GM12891 (cell line): ENCODE measurements at regions not wholly inside any gene's neighbourhood (a gene's known extent, or its start where the extent isn't known, plus 50 kb on each side); places are given as distances from the start of the nearest gene placed in this dataset.

Experiments used
- DNase-seq: peaks from one replicate; pipeline ENCODE4 v3.0.0; 2011; ENCODE audit warnings: low spot score; ENCODE audit not compliant: insufficient read length
- FAIRE-seq: peaks from 2 replicates; lab custom pipeline; 2011; peaks lifted over from hg19 to GRCh38; lab: Jason Lieb, UNC
- PAX5 ChIP-seq: IDR thresholded peaks from 2 replicates; pipeline ENCODE4 v1.6.1; 2011; ENCODE audit warnings: low read length, moderate library complexity, mild to moderate bottlenecking; ENCODE audit not compliant: insufficient read depth, severe bottlenecking
- POLR2A ChIP-seq: IDR thresholded peaks from 2 replicates; pipeline ENCODE4 v1.6.1; 2011; ENCODE audit warnings: low read depth, low read length, control low read depth
- POLR2AphosphoS5 ChIP-seq: IDR thresholded peaks from 2 replicates; pipeline ENCODE4 v1.6.1; 2011; ENCODE audit warnings: low read depth, low read length, control low read depth
- POU2F2 ChIP-seq: IDR thresholded peaks from 2 replicates; pipeline ENCODE4 v1.6.1; 2011; ENCODE audit warnings: low read depth, mild to moderate bottlenecking, control low read depth, low read length, moderate library complexity
- SPI1 ChIP-seq: IDR thresholded peaks from 2 replicates; pipeline ENCODE4 v1.6.1; 2011; ENCODE audit warnings: low read depth, low read length, control low read depth
- TAF1 ChIP-seq: IDR thresholded peaks from 2 replicates; pipeline ENCODE4 v1.6.1; 2011; ENCODE audit warnings: low read depth, low read length, control low read depth

GRCh38 chr16:54505549-54506213 is 219.1 kb upstream of the IRX3 start:
- TF ChIP-seq POLR2AphosphoS5 (no peak), POLR2A (no peak), SPI1 (no peak), TAF1 (no peak), PAX5 (no peak), POU2F2 (no peak)
- FAIRE-seq = no peak
- no peak for DNase-seq

GRCh38 chr16:54504372-54504771 is 217.8 kb upstream of the IRX3 start:
- TF ChIP-seq TAF1 (no peak), POLR2A (no peak), POLR2AphosphoS5 (no peak), PAX5 (no peak), POU2F2 (no peak)
- FAIRE-seq = no peak
- no peak for DNase-seq

- TF ChIP-seq POLR2A (no peak), TAF1 (no peak), POLR2AphosphoS5 (no peak), PAX5 (no peak), POU2F2 (no peak), SPI1 (no peak)
- FAIRE-seq = no peak
- DNase-seq = no peak
These were observed 217.3 kb upstream of the IRX3 start for GRCh38 chr16:54503856-54504219.

- no peak for TF ChIP-seq SPI1
- TF ChIP-seq POLR2A = no peak
- no peak for TF ChIP-seq POU2F2
- TF ChIP-seq POLR2AphosphoS5 = no peak
- no peak for TF ChIP-seq PAX5
- no peak for TF ChIP-seq TAF1
- FAIRE-seq = no peak
These were observed 216.6 kb upstream of the IRX3 start for GRCh38 chr16:54503011-54503855.

GRCh38 chr16:54501797-54502196 is 215.2 kb upstream of the IRX3 start:
- FAIRE-seq (no peak), DNase-seq (no peak)
- TF ChIP-seq SPI1 (no peak), TAF1 (no peak), POU2F2 (no peak), POLR2A (no peak), PAX5 (no peak), POLR2AphosphoS5 (no peak)

More at GRCh38 chr16:54503011-54503855, 216.6 kb upstream of the IRX3 start:
- DNase-seq = no peak

- TF ChIP-seq TAF1 (no peak), SPI1 (no peak), POLR2A (no peak), POLR2AphosphoS5 (no peak), PAX5 (no peak), POU2F2 (no peak)
- FAIRE-seq (no peak), DNase-seq (no peak)
These were observed 207.0 kb upstream of the IRX3 start for GRCh38 chr16:54493594-54493993.

GRCh38 chr16:54493061-54493460 is 206.5 kb upstream of the IRX3 start:
- FAIRE-seq (no peak), DNase-seq (no peak)
- TF ChIP-seq PAX5 (no peak), POLR2A (no peak), POU2F2 (no peak), SPI1 (no peak), TAF1 (no peak), POLR2AphosphoS5 (no peak)

- TF ChIP-seq SPI1 (no peak), TAF1 (no peak), POLR2AphosphoS5 (no peak), PAX5 (no peak), POLR2A (no peak), POU2F2 (no peak)
- no peak for FAIRE-seq
- no peak for DNase-seq
These were observed 203.5 kb upstream of the IRX3 start for GRCh38 chr16:54490112-54490488.
